GM13977 (cell line): ENCODE measurements at regions not wholly inside any gene's neighbourhood (a gene's known extent, or its start where the extent isn't known, plus 50 kb on each side); places are given as distances from the start of the nearest gene placed in this dataset.
A peak's percentile ranks its signal among the peaks of the same experiment; 100 is the strongest.

Source experiments
- DNase-seq: peaks from one replicate; pipeline ENCODE4 v3.0.0; 2012; ENCODE audit warnings: low spot score
- in situ Hi-C: fragments of 300-500 bp; cut with MboI; formaldehyde crosslinking; loops from one replicate; pipeline ENCODE4 v1.12.0; 2022; ENCODE audit warnings: low sequenced_read_pairs, low pct_unique_long_range_greater_than_20kb, mixed read lengths, inconsistent platforms; ENCODE audit not compliant: unreplicated experiment
- TF ChIP-seq, protein P1 (sequence below): IDR thresholded peaks from 2 replicates; pipeline ENCODE4 v1.5.1; 2012; ENCODE audit warnings: mild to moderate bottlenecking, control low read depth; ENCODE audit not compliant: insufficient read depth; ENCODE audit errors: extremely low read depth, missing control alignments

DNA sequence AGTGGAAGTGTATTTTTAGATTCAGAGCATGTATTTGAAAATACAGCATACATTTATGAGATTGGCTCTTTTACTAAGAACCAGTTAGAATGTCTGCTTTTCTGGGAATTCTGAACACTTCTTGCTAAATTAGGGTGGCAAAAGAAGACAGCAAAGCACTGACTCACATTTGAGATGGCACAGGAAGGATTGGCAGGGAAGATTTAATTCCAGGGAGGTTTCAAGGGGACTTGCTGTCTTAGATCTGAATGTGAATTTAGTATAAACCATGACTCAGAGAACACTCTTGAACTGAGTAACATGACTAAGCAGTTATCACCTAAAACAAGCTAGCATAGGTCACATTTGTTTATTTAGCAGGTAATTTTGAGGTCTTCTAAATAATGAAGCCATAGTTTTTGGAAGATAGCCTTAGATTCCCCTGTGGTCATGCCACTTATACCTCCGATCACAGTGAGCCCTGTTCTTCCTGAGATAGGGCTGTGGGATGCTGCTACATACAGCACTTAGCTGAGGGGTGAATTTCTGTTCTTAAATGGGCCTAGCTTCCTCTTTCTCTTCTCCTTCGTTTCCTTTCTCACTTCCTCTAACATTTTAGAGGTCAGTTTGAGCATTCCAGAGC, 173.8 kb downstream of the PCSK1 start:
- TF ChIP-seq, protein P1, sequence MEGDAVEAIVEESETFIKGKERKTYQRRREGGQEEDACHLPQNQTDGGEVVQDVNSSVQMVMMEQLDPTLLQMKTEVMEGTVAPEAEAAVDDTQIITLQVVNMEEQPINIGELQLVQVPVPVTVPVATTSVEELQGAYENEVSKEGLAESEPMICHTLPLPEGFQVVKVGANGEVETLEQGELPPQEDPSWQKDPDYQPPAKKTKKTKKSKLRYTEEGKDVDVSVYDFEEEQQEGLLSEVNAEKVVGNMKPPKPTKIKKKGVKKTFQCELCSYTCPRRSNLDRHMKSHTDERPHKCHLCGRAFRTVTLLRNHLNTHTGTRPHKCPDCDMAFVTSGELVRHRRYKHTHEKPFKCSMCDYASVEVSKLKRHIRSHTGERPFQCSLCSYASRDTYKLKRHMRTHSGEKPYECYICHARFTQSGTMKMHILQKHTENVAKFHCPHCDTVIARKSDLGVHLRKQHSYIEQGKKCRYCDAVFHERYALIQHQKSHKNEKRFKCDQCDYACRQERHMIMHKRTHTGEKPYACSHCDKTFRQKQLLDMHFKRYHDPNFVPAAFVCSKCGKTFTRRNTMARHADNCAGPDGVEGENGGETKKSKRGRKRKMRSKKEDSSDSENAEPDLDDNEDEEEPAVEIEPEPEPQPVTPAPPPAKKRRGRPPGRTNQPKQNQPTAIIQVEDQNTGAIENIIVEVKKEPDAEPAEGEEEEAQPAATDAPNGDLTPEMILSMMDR: no peak
- DNase-seq: no peak

GRCh38 chr5:96258692-96259091, 174.4 kb downstream of the PCSK1 start:
- TF ChIP-seq, protein P1: no peak
- in situ Hi-C loops: no loop called here
- no peak for DNase-seq

More for the DNA sequence above, 173.8 kb downstream of the PCSK1 start:
- in situ Hi-C loops: no loop called here

DNA sequence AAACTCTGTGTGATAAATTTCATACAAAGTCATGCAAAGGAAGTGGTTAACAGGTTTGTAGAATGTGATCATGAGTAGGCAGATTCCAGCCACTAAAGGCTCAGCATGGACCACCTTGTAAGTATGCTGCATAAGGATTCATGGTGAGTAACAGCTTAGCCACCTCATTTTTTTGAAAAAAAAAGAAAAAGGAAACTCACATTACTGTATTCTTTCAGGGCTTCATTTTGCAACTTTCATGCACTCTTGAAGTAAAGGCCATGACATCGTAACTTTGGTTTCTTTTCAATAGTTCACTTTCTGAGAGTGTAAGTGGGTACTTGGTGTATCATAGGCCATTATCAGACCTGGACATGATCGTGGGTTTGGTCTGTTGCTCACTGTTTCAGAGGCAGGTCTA, 175.1 kb downstream of the PCSK1 start:
- in situ Hi-C loops: no loop called here
- DNase-seq: no peak
- TF ChIP-seq, protein P1: no peak

- DNase-seq: no peak
- TF ChIP-seq, protein P1: peak; percentile 11
- in situ Hi-C loops: no loop called here
Measured at GRCh38 chr5:96256795-96257470, 176.1 kb downstream of the PCSK1 start.

GRCh38 chr5:96254980-96255691, 177.9 kb downstream of the PCSK1 start:
- in situ Hi-C loops: no loop called here
- TF ChIP-seq, protein P1: no peak
- no peak for DNase-seq

DNA sequence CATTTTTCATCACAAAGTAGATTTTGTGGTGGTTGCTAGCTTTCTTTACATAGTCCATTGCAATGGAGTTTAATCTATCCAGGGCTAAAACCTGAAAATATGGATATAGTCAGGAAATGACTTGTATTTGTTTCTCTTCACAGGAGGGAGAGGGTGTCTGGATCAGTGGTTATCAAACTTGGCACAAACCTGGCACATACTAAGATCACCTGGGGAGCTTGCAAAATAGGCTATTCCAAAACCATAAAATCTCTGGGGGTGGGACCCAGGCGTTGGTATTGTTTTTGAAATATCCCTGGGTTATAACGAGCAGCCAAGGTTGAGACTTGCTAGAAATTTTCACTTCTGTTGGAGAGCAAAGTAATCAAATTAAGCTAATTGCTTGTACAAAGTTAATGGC, 179.9 kb downstream of the PCSK1 start:
- DNase-seq: no peak
- TF ChIP-seq, protein P1: no peak
- in situ Hi-C loops: no loop called here
